Panc1 (cell line): ENCODE measurements at regions not wholly inside any gene's neighbourhood (a gene's known extent, or its start where the extent isn't known, plus 50 kb on each side); places are given as distances from the start of the nearest gene placed in this dataset.

Experiments used
- CTCF ChIP-seq: fragments of 450-650 bp; IDR thresholded peaks from 2 replicates; pipeline ENCODE4 v1.5.1; 2017; ENCODE audit warnings: mild to moderate bottlenecking
- TF ChIP-seq, protein P1 (sequence below), 2 experiments: IDR thresholded peaks; 2 replicates each; pipeline ENCODE4 v1.6.1; 2011 to 2012; ENCODE audit warnings: low read depth in 2 of 2, control low read depth in 1 of 2, low read length in 1 of 2, mild to moderate bottlenecking in 1 of 2, moderate library complexity in 1 of 2; ENCODE audit not compliant: insufficient read depth in 1 of 2

GRCh38 chr3:18075799-18076198 lies 333.4 kb upstream of the TBC1D5 start:
- TF ChIP-seq CTCF = no peak
- TF ChIP-seq, protein P1, sequence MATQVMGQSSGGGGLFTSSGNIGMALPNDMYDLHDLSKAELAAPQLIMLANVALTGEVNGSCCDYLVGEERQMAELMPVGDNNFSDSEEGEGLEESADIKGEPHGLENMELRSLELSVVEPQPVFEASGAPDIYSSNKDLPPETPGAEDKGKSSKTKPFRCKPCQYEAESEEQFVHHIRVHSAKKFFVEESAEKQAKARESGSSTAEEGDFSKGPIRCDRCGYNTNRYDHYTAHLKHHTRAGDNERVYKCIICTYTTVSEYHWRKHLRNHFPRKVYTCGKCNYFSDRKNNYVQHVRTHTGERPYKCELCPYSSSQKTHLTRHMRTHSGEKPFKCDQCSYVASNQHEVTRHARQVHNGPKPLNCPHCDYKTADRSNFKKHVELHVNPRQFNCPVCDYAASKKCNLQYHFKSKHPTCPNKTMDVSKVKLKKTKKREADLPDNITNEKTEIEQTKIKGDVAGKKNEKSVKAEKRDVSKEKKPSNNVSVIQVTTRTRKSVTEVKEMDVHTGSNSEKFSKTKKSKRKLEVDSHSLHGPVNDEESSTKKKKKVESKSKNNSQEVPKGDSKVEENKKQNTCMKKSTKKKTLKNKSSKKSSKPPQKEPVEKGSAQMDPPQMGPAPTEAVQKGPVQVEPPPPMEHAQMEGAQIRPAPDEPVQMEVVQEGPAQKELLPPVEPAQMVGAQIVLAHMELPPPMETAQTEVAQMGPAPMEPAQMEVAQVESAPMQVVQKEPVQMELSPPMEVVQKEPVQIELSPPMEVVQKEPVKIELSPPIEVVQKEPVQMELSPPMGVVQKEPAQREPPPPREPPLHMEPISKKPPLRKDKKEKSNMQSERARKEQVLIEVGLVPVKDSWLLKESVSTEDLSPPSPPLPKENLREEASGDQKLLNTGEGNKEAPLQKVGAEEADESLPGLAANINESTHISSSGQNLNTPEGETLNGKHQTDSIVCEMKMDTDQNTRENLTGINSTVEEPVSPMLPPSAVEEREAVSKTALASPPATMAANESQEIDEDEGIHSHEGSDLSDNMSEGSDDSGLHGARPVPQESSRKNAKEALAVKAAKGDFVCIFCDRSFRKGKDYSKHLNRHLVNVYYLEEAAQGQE (IDR thresholded peaks at IDR 0.05; ENCODE audit: insufficient read depth in 1 of 2, low read depth in 2 of 2, low read length in 1 of 2) = no peak
